CD4-positive, alpha-beta memory T cell (primary cell): ENCODE measurements at regions not wholly inside any gene's neighbourhood (a gene's known extent, or its start where the extent isn't known, plus 50 kb on each side); places are given as distances from the start of the nearest gene placed in this dataset.

ENCODE experiments used
- CTCF ChIA-PET: fragments of 350-600 bp; sonication (Branson Sonifier 250); formaldehyde crosslinking; loops from one replicate; lab custom pipeline; 2021; ENCODE audit warnings: inconsistent platforms; ENCODE audit not compliant: partially characterized antibody; lab: Charles Lee
- POLR2A ChIA-PET: fragments of 350-600 bp; sonication (Branson Sonifier 250); formaldehyde crosslinking; loops from one replicate; lab custom pipeline; 2021; ENCODE audit not compliant: partially characterized antibody; lab: Charles Lee
- DNase-seq, 5 donors: peaks; one replicate each; pipeline versions ENCODE4 v3.0.0 to v3.0.0-alpha.2; 2020 to 2022; ENCODE audit warnings: mixed read lengths in 1 of 5
- H3K27ac ChIP-seq: one replicate; pipeline ENCODE4 v1.7.0; 2013; ENCODE audit warnings: low read depth, low read length
- H3K27me3 ChIP-seq: 2 replicates; pipeline ENCODE4 v1.7.0; 2013; ENCODE audit warnings: mild to moderate bottlenecking, low read length, moderate library complexity; ENCODE audit not compliant: insufficient read depth
- H3K36me3 ChIP-seq: 2 replicates; pipeline ENCODE4 v1.7.0; 2013; ENCODE audit warnings: mild to moderate bottlenecking, low read length, moderate library complexity; ENCODE audit not compliant: insufficient read depth
- H3K4me1 ChIP-seq: 2 replicates; pipeline ENCODE4 v1.7.0; 2013; ENCODE audit warnings: mild to moderate bottlenecking, low read length, moderate library complexity; ENCODE audit not compliant: insufficient read depth
- H3K4me3 ChIP-seq, 2 donors: one replicate each; pipeline ENCODE4 v1.7.0; 2013; ENCODE audit warnings: low read length in 2 of 2, mild to moderate bottlenecking in 1 of 2
- H3K9me3 ChIP-seq, 2 donors: one replicate each; pipeline ENCODE4 v1.7.0; 2013; ENCODE audit warnings: low read length in 2 of 2, control low read depth in 1 of 2; ENCODE audit not compliant: control insufficient read depth in 1 of 2
- H3K27ac Mint-ChIP-seq, 7 donors: one replicate each; pipeline ENCODE4 v1.8.0; 2020 to 2021; ENCODE audit warnings: mixed read lengths in 7 of 7, mild to moderate bottlenecking in 6 of 7, inconsistent platforms in 3 of 7, moderate library complexity in 3 of 7
- H3K27me3 Mint-ChIP-seq, 2 donors: one replicate each; pipeline ENCODE4 v1.8.0; 2020 to 2021; ENCODE audit warnings: mixed read lengths in 2 of 2
- H3K36me3 Mint-ChIP-seq, 2 donors: one replicate each; pipeline ENCODE4 v1.8.0; 2020 to 2021; ENCODE audit warnings: mixed read lengths in 2 of 2, inconsistent platforms in 1 of 2, mild to moderate bottlenecking in 1 of 2
- H3K4me1 Mint-ChIP-seq, 4 donors: one replicate each; pipeline ENCODE4 v1.8.0; 2020 to 2021; ENCODE audit warnings: mixed read lengths in 4 of 4, mild to moderate bottlenecking in 1 of 4
- H3K4me3 Mint-ChIP-seq, 8 donors: one replicate each; pipeline ENCODE4 v1.8.0; 2020 to 2021; ENCODE audit warnings: mixed read lengths in 8 of 8, mild to moderate bottlenecking in 7 of 8, moderate library complexity in 6 of 8, inconsistent platforms in 3 of 8
- H3K9me3 Mint-ChIP-seq, 8 donors: one replicate each; pipeline ENCODE4 v1.8.0; 2020 to 2021; ENCODE audit warnings: mixed read lengths in 8 of 8, mild to moderate bottlenecking in 5 of 8, inconsistent platforms in 3 of 8, moderate library complexity in 1 of 8
- intact Hi-C: fragments of 100-400 bp; cut with micrococcal nuclease; formaldehyde crosslinking; loops from one replicate; pipeline ENCODE4 v1.15.1; 2023

GRCh38 chr14:105849933-105850626 is 323.7 kb downstream of the TMEM121 start:
- H3K4me1 Mint-ChIP-seq: peaks cover 1 to 12% (median 7%) of the 10 kb centered on the region in 4 donors
- DNase-seq: no peak
- no peaks in the 10 kb centered on the region for H3K27me3 ChIP-seq
- no peak overlapping the region for H3K27ac Mint-ChIP-seq
- H3K4me3 Mint-ChIP-seq: no peak overlapping the region
- ChIA-PET POLR2A (no interaction called here), CTCF (no interaction called here)
- no peak overlapping the region for H3K4me3 ChIP-seq
- no peaks in the 10 kb centered on the region for H3K9me3 ChIP-seq
- intact Hi-C loops: no loop called here
- peaks cover 0 to 3% (median 0%) of the 10 kb centered on the region in 8 donors for H3K9me3 Mint-ChIP-seq
- peaks cover 8% of the 10 kb centered on the region for H3K4me1 ChIP-seq
- no peak overlapping the region for H3K27ac ChIP-seq
- H3K27me3 Mint-ChIP-seq: no peaks in the 10 kb centered on the region
- H3K36me3 Mint-ChIP-seq: no peaks in the 10 kb centered on the region
- no peaks in the 10 kb centered on the region for H3K36me3 ChIP-seq

- Histone ChIP-seq H3K36me3 (no peaks in the 10 kb centered on the region), H3K27me3 (no peaks in the 10 kb centered on the region), H3K4me3 (no peak overlapping the region), H3K9me3 (no peaks in the 10 kb centered on the region), H3K4me1 (peaks cover 17% of the 10 kb centered on the region), H3K27ac (no peak overlapping the region)
- H3K36me3 Mint-ChIP-seq: no peaks in the 10 kb centered on the region
- peaks cover 3 to 19% (median 7%) of the 10 kb centered on the region in 4 donors for H3K4me1 Mint-ChIP-seq
- ChIA-PET POLR2A (no interaction called here), CTCF (no interaction called here)
- intact Hi-C loops: no loop called here
- no peaks in the 10 kb centered on the region for H3K27me3 Mint-ChIP-seq
- peaks cover 0 to 3% (median 0%) of the 10 kb centered on the region in 8 donors for H3K9me3 Mint-ChIP-seq
- H3K27ac Mint-ChIP-seq: no peak overlapping the region
- no peak for DNase-seq
- no peak overlapping the region for H3K4me3 Mint-ChIP-seq
Observed at GRCh38 chr14:105850853-105851581, 324.6 kb downstream of the TMEM121 start.

GRCh38 chr14:105851716-105852377 is 325.5 kb downstream of the TMEM121 start:
- H3K27me3 ChIP-seq: no peaks in the 10 kb centered on the region
- H3K36me3 Mint-ChIP-seq: no peaks in the 10 kb centered on the region
- DNase-seq: no peak
- H3K4me1 Mint-ChIP-seq: peaks cover 3 to 24% (median 10%) of the 10 kb centered on the region in 4 donors
- no peaks in the 10 kb centered on the region for H3K27me3 Mint-ChIP-seq
- H3K4me3 Mint-ChIP-seq: no peak overlapping the region
- H3K4me3 ChIP-seq: no peak overlapping the region
- no peaks in the 10 kb centered on the region for H3K36me3 ChIP-seq
- peaks cover 26% of the 10 kb centered on the region for H3K4me1 ChIP-seq
- no peak overlapping the region for H3K27ac Mint-ChIP-seq
- intact Hi-C loops: no loop called here
- H3K9me3 ChIP-seq: no peaks in the 10 kb centered on the region
- POLR2A ChIA-PET: no interaction called here
- CTCF ChIA-PET: no interaction called here
- peaks cover 0 to 3% (median 0%) of the 10 kb centered on the region in 8 donors for H3K9me3 Mint-ChIP-seq
- no peak overlapping the region for H3K27ac ChIP-seq

GRCh38 chr14:105852378-105853088 is 326.1 kb downstream of the TMEM121 start:
- Histone ChIP-seq H3K36me3 (no peaks in the 10 kb centered on the region), H3K9me3 (no peaks in the 10 kb centered on the region), H3K4me1 (peaks cover 32% of the 10 kb centered on the region), H3K4me3 (no peak overlapping the region), H3K27me3 (no peaks in the 10 kb centered on the region), H3K27ac (no peak overlapping the region)
- intact Hi-C loops: no loop called here
- no peak overlapping the region for H3K27ac Mint-ChIP-seq
- H3K9me3 Mint-ChIP-seq: peaks cover 0 to 4% (median 0%) of the 10 kb centered on the region in 8 donors
- H3K27me3 Mint-ChIP-seq: no peaks in the 10 kb centered on the region
- ChIA-PET POLR2A (no interaction called here), CTCF (no interaction called here)
- no peak overlapping the region for H3K4me3 Mint-ChIP-seq
- DNase-seq: no peak
- H3K36me3 Mint-ChIP-seq: no peaks in the 10 kb centered on the region
- H3K4me1 Mint-ChIP-seq: peaks cover 3 to 29% (median 14%) of the 10 kb centered on the region in 4 donors

- Histone ChIP-seq H3K4me1 (peaks cover 39% of the 10 kb centered on the region), H3K27ac (no peak overlapping the region), H3K36me3 (no peaks in the 10 kb centered on the region), H3K4me3 (no peak overlapping the region), H3K9me3 (no peaks in the 10 kb centered on the region), H3K27me3 (no peaks in the 10 kb centered on the region)
- H3K4me1 Mint-ChIP-seq: peaks cover 3 to 36% (median 14%) of the 10 kb centered on the region in 4 donors
- H3K4me3 Mint-ChIP-seq: no peak overlapping the region
- H3K9me3 Mint-ChIP-seq: peaks cover 0 to 6% (median 0%) of the 10 kb centered on the region in 8 donors
- ChIA-PET POLR2A (no interaction called here), CTCF (interaction anchor here (0.6 kb wide), 1 partner anchor 54 kb away, joined by 3 read pairs; no protein-coding TSS in a partner anchor)
- no peak for DNase-seq
- no peaks in the 10 kb centered on the region for H3K36me3 Mint-ChIP-seq
- peak overlapping the region in 5 of 7 donors; percentile 24 to 86 (median 49) for H3K27ac Mint-ChIP-seq
- no peaks in the 10 kb centered on the region for H3K27me3 Mint-ChIP-seq
- intact Hi-C loops: no loop called here
Observed at GRCh38 chr14:105853089-105853906, 326.9 kb downstream of the TMEM121 start.

GRCh38 chr14:105853907-105854599 is 327.7 kb downstream of the TMEM121 start:
- peaks cover 43% of the 10 kb centered on the region for H3K4me1 ChIP-seq
- CTCF ChIA-PET: no interaction called here
- H3K4me3 Mint-ChIP-seq: no peak overlapping the region
- no peak overlapping the region for H3K4me3 ChIP-seq
- no peaks in the 10 kb centered on the region for H3K27me3 ChIP-seq
- POLR2A ChIA-PET: no interaction called here
- no peaks in the 10 kb centered on the region for H3K27me3 Mint-ChIP-seq
- peaks cover 0 to 6% (median 0%) of the 10 kb centered on the region in 8 donors for H3K9me3 Mint-ChIP-seq
- H3K27ac ChIP-seq: no peak overlapping the region
- no peaks in the 10 kb centered on the region for H3K36me3 ChIP-seq
- H3K9me3 ChIP-seq: no peaks in the 10 kb centered on the region
- intact Hi-C loops: no loop called here
- no peaks in the 10 kb centered on the region for H3K36me3 Mint-ChIP-seq
- peaks cover 3 to 44% (median 21%) of the 10 kb centered on the region in 4 donors for H3K4me1 Mint-ChIP-seq
- H3K27ac Mint-ChIP-seq: peak overlapping the region in 2 of 7 donors; percentile 0 to 49
- no peak for DNase-seq
